HuH-7 (cell line): ENCODE measurements at regions not wholly inside any gene's neighbourhood (a gene's known extent, or its start where the extent isn't known, plus 50 kb on each side); places are given as distances from the start of the nearest gene placed in this dataset.
"Not testable (repeated sequence)": the region's sequence is repeated elsewhere in the genome, so short reads cannot be mapped to it uniquely, and the experiment has no call there.

ENCODE experiments used
- DNase-seq: peaks from one replicate; pipeline ENCODE4 v3.0.0; 2011; ENCODE audit warnings: low spot score

DNA sequence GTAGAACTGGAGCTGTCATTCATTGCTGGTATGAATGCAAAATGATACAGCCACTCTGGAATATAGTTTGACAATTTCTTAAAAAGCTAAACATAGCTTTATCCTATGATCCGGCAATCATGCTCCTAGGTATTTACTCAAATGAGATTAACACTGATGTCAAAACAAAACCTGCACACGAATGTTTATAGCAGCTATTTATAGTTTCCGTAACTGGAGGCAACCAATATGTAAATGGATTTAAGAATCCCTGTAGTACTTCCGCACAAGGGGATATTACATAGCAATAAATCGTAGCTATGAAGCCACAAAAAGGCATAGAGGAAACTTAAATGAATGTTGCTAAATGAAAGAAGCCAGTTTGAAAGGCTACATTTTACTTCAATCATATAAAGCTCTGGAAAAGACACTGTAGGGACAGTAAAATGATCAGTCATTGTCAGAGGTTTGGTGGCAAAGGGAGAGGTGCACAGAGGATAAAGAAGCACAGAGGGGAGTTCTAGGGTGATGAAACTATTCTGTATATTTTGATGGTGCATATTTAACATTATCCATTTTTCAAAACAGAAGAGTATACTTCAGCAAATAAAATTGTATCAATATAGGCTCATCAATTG is 1893.0 kb upstream of the PCDH20 start:
- no peak for DNase-seq

DNA sequence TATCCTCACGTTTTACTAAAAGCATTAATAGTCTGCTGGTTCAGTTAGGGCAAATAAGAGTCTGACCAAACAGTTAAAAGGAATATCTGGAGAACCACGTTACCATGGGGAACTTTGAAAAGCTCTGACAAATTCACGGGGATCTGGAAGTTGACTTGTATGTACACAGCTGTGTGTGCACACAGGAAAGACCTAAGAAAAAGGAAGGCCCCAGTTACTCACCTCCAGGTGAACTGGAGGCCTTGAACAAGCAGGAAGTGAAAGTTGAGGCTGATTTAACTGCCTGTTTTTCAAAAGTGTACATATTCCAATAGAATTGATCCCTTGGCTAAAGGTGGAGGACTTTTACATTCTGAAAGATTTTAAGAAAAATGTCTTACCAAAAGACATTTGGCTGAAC is 1891.6 kb upstream of the PCDH20 start:
- DNase-seq: no peak

DNA sequence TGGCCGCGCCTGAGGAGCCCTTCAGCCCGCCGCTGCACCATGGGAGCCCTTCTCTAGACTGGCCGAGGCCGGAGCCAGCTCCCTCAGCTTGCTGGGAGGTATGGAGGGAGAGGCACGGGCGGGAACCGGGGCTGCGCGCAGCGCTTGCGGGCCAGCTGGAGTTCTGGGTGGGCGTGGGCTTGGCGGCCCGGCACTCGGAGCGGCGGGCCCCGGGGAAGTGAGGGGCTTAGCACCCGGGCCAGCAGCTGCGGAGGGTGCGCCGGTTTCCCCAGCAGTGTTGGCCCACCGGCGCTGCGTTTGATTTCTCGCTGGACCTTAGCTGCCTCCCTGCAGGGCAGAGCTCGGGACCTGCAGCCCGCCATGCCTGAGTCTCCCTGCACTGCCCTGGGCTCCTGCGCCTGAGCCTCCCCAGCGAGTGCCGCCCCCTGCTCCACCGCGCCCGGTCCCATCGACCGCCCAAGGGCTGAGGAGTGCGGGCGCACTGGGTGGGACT is 1890.0 kb upstream of the PCDH20 start:
- DNase-seq: no peak

DNA sequence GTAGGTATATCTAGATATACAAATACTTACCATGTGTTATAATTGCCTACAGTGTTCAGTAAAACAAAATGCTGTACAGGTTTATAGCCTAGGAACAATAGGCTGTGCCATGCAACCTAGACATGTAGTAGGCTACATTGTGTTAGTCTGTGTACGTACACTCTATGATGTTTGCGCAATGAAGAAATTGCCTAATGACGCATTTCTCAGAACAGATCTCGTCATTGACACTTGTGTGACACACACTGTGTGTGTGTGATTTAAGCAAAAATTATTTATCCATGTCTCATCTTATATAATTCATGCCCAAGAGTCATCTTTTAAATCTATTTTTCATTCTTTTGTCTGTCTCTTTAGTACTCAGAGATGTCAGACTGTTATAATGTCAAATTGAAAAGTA is 1888.8 kb upstream of the PCDH20 start:
- DNase-seq: no peak

DNA sequence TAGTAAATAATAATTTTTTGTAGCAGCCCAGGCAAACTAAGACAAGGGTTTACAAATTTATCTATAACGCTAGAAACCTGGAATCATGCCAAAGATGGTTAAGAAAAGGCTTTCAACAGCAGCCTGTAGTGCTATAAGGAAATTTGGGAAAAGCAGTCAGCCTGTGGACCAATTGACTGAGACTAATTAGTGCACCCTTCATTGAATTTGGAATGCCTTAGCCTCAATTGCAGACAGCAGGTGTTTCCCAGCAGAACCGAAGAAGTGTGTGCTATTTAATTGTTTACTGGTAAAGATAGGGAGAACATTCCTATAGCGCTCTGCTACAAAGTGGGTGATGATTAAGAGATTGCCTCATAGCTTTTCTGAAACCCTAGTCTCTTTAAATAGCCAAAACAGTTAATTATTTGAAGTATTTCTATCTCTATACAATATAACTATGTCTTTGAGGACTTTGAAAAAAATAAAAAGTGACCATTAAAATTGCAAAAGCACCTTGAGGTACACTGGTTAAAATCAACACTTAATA is 1884.3 kb upstream of the PCDH20 start:
- DNase-seq: no peak

DNA sequence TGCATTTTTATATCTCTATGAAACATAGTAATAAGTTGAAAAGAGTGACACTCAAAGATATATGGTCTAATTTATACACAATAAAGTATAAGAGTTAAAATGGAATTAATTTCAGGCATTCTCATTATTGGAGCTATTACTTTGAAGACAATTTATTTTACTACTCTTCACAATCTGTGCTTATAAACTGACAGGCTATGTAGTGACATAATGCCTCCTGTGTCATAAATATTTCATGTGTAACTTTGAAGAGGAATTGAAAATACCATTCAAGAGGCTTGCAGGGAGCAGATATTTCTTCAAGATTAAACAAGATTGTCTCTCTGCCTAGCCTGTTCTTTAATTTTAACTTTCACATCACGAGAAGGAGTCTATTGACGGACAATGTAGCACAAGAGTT is 1881.5 kb upstream of the PCDH20 start:
- DNase-seq: no peak

DNA sequence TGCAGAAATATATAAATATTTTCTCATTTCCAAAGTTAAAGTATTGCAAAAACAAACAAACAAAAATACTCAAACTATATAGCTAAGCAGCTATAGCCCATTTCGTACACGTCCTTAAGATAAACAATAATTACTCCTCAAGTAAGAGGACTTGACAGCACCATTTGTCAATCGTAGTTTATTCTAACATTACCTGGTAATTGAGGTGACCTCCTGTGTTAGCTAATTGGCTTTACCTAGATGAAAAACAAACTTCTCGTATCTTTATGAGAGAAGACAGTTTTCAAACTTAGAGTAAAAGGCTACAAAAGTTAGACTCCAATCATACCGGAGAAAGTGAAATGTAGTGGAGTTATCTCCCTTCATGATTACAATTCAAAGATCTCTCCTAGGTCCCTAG is 1876.1 kb upstream of the PCDH20 start:
- no peak for DNase-seq

DNA sequence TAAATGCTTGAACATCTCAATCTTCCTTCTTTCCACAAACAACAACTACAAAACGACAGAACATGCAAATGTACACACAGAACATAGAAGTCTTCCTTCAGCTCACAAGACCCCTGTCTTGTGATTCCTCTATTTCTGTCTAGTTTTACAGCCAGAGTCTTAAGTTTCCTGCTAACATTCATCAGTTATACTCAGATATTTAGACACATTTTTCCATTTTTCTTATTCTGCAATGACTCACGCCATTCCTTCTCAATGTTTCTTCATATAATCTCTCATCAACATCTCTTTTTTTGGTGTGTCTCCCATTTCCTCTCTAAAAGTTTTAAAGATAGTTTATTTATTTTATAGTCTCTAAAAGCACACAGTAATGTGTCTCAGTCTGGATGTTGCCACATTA is 1872.9 kb upstream of the PCDH20 start:
- no peak for DNase-seq

DNA sequence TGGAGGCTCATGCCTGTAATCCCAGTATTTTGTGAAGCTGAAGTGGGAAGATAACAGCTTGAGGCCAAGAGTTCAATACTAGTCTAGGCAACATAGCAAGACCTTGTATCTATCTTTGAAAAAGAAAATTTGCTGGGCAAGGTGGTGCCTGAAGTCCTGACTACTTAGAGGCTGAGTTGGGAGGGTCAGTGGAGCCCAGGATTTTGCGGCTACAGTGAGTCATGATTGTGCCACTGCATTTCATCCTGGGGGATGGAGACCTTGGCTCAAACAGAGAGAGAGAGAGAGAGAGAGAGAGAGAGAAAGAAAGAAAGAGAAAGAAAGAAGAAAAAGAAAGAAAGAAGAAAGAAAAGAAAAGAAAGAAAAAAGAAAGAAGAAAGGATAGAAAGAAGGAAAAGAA is 1872.3 kb upstream of the PCDH20 start:
- no peak for DNase-seq

DNA sequence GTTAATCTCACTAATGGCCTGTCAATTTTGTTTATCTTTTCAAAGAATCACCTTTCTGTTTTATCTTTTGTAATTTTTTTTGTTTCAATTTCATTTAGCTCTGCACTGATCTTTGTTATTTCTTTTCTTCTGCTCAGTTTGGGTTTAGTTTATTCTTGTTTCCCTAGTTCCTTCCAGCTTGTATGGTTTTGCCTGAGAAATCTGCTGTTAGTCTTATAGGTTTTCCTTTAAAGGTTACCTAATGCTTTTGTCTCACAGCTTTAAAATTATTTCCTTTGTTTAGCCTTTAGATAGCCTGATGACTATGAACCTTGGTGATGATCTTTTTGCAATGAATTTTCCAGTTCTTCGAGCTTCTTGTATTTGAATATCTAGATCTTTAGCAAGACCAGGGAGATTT is 1869.8 kb upstream of the PCDH20 start:
- no peak for DNase-seq

DNA sequence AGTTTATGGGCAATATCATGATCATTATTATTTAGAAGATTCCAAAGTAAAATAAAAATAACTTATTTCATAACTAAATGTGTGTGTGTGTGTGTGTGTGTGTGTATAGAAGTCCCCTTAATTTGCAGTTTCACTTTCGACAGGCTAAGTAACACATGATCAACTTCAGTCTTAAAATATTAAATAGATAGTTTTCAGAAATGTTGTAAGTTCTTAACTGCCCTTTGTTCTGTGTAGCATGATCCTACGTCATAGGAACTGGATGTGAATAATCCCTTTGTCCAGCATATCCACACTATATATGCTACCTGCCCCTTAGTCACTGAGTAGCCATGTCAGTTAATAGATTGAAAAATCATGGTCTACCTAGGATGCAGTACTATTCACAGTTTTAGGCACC is 1863.5 kb upstream of the PCDH20 start:
- no peak for DNase-seq

DNA sequence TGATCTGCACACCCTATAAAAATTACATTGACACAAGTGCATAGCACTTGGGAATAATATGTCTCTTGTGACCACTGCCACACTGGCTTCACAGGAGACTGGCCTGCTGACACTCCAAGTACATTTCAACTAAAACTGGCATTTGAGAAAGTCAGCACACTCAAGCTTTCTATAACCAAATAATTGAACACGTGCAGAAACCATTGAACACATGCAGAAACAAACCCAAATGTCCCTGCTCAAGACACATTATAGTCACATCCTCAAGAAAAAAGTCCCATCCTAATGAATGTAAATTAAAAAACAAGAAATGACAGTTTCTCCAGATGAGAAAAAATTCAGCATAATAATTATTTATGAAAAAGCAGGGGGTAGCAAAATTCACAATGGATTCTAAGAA is 1859.1 kb upstream of the PCDH20 start:
- no peak for DNase-seq

DNA sequence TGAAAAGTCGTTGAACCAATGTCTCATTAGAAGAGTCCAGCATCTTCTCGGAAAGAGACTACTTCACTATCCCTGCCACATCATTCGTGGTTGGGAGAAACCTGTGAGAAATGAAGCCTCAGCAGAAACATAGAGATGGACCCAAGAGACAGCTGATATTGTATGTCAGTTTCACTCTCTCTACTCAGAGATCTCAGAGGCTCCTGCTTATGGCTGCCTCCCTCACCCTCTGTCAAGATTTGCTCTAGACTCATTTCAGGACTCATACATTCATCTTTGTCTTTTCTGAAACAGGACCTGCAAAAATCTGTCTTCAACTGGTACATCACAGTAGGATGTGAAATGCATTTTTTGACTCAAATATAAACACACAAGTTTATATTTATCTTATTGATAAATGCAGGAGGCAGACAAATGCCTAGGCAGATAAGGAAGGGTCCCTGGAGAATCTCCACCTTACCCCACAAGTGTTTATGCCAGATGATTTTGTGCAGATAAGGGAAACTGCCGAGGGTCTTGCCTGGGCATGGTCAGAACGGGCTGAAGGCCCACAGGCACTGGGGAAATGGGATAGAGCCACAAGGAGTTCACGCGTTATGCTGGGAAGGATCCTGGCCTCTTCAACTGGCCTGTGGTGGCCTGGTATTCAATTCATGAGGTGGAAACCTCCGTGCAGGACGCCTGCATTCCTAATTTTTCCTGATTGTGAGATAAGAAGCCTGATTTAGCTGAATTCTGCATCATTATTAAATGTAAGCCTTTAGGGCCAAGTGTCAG is 1834.0 kb upstream of the PCDH20 start:
- no peak for DNase-seq

DNA sequence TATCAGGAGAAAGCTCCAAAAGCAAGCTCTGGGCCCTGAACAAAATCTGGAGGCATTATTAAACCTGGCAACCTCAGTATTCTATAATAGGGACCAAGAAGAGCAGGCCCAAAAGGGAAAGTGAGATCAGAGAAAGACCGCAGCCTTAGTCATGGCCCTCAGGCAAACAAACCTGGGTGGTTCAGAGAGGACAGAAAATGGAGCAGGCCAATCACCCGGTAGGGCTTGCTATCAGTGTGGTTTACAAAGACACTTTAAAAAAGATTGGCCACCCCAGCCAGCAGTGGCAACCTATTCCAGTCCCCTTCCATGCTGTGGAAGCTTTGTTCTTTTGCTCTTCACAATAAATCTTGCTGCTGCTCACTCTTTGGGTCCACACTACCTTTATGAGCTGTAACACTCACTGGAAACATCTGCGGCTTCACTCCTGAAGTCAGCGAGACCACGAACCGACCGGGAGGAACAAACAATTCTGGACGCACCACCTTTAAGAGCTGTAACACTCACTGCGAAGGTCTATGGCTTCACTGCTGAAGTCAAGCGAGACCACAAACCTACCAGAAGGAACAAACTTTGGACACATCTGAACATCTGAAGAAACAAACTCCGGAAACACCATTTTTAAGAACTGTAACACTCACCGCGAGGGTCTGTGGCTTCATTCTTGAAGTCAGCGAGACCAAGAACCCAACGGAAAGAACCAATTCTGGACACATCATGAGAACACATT is 1821.2 kb upstream of the PCDH20 start:
- not testable (repeated sequence) for DNase-seq

DNA sequence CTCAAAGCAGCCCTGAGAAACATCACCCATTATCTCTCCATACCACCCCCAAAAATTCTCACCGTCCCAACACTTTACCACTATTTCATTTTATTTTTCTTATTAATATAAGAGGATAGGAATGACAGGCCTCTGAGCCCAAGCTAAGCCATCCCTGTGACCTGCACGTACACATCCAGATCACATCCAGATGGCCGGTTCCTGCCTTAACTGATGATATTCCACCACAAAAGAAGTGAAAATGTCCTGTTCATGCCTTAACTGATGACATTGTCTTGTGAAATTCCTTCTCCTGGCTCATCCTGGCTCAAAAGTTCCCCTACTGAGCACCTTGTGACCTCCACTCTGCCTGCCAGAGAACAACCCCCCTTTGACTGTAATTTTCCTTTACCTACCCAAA is 1802.9 kb upstream of the PCDH20 start:
- DNase-seq: not testable (repeated sequence)

DNA sequence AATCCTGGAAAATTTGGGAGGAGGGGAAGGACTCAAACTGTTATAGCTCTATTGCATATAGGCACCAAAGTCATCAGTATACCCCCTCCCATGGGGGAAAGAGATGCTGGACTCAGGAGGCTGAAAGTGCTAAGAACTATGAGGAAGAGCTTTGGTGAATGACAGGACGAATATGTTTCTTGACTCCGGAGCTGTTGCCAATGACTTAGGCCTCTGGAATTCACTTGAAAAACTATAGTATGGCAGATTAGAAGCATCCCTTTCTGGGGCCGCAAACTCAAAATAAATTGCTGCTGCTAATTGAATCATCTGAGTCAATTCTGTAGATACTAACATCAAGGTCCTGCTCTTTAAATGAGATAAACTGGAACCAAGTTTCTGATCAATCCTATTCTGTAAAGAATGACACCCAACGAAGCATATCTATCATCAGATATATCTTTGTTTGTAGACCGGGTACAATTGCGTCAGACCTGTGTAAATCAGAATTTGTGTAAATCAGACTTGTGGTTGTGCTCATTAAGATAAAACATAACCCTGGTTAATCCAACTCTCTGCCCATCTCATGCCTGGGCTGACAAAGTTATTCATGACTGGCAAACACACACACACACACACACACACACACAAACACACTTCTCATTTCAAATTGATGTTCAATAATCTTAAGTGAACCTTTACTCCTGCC is 1793.8 kb upstream of the PCDH20 start:
- DNase-seq: no peak

DNA sequence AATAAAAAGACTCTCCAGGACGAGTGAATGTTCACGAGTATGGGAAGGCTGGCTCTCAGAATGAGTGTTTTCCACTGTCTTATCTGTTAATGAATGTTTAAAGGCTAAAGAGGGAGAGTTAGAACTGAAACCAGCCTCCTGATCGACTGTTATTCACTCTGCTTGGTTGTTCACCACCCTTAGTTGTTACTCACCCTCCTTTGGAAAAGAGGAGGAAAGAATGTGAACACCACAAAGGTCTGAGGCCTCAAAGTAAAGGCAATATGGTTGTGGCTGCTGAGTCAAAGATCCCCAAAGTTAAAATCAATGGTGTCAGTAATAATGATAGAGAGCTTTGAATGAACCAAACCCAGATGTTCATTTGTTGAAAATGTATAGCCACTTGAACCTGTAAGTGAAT is 1793.2 kb upstream of the PCDH20 start:
- DNase-seq: no peak

DNA sequence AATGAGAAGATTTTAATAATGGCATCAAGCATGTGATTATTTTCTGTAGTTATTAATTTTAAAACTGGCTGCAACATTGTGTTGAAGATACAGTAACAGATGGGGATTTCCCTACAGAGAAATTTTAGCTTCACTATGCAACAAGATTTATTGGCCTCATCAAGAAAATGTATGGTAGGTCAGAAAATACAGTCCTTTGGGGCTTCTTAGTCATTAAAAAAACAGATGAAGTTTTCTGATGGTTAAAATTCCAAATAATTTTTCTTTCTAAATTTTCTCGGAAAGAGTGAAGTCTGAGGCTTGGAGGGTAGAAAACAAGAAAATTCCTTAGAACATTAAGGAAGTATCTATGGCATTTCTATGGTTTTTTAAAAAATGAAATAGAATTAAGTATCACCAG is 1790.8 kb upstream of the PCDH20 start:
- no peak for DNase-seq

DNA sequence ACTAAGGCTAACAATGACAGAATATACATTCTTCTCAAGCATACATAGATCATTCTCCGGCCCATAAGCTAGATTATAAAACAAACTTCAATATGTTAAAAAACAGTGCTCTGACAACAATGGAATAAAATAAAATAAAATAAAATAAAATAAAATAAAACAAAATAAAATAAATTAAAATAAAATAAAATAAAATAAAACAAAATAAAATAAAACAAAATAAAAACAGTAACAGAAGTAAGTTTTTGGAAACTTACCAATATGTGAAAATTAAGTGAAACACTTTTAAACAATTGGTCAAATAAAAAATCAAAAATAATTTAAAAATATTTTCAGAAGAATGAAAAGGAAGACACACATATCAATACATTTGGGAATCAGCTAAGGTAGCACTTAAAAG is 1785.8 kb upstream of the PCDH20 start:
- DNase-seq: no peak

DNA sequence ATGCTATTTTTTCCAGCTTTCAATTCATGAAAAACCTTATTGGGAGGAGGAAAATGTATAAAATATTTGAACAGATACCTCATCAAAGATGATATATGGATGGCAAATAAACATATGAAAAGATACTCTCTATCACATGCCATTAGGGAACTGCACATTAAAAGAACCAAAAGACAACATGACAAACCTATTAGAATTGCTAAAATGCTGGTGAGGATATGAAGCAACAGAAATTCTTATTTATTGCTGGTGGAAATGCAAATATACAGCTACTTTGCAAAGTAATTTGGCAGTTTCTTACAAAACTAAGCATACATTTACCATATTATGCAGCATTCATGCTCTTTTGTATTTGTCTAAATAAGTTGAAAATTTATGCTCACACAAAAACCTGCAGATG is 1783.9 kb upstream of the PCDH20 start:
- DNase-seq: no peak

DNA sequence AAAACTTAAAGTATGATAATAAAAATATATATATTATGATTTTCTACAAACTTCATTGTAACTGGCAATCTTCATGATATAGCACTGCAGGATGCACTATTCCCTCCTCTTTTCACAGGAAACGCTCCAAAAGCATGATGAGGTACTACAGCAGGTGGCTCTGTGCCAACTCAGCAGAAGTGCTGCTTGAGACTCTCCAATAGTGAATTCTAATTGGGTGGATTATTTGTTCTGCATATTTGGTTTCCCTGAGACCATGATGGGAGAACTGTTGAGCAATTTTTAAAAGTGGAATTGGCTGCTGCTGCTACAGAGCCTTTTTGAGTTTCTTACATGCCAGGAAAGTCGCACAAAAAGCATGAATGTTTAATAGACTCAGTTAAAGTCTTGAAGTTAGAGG is 1782.4 kb upstream of the PCDH20 start:
- no peak for DNase-seq

DNA sequence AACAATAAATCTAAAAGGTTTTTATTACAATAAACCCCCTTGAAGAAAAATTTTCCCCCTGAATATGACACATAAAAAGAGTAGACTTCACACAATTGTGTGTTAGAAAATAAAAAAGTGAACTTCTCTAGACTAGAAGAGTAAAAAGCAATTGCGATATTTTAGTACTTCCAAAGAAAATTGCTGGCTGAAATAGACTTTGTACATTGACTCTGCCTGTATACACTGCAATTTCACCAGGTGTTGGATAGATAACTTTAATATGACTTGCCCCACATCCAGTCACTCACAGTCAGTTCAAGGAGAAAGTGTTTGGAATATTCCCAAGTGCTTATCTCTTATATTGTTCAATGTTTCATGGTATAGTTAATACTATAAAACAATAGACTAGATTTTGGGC is 1780.1 kb upstream of the PCDH20 start:
- no peak for DNase-seq
